GM23338 (cell line): ENCODE measurements at regions not wholly inside any gene's neighbourhood (a gene's known extent, or its start where the extent isn't known, plus 50 kb on each side); places are given as distances from the start of the nearest gene placed in this dataset.

Source experiments
- ATAC-seq: fragments of 200-7000 bp; cut with Tn5 transposase; 3 replicates; pipeline ENCODE4 v1.9.1; 2020
- DNase-seq: peaks from one replicate; pipeline ENCODE4 v3.0.0-alpha.2; 2015; ENCODE audit warnings: low spot score
- H2AFZ ChIP-seq: fragments of 200-600 bp; sonication (generic); 2 replicates; pipeline ENCODE4 v1.8.0; 2016; ENCODE audit warnings: antibody characterized with exemption, mild to moderate bottlenecking, moderate library complexity
- H3F3A ChIP-seq: fragments of 200-600 bp; sonication (generic); replicated peaks from 2 replicates; pipeline ENCODE4 v1.8.0; 2017; ENCODE audit warnings: antibody characterized with exemption, mixed run types, low read depth
- H3K27ac ChIP-seq: fragments of 200-600 bp; sonication (generic); 2 replicates; pipeline ENCODE4 v1.6.1; 2016; ENCODE audit warnings: low read depth
- H3K27me3 ChIP-seq: fragments of 200-600 bp; sonication (generic); 2 replicates; pipeline ENCODE4 v1.8.0; 2016; ENCODE audit warnings: mild to moderate bottlenecking, mixed run types, moderate library complexity; ENCODE audit not compliant: insufficient read depth
- H3K36me3 ChIP-seq: fragments of 200-600 bp; sonication (generic); 2 replicates; pipeline ENCODE4 v1.8.0; 2016; ENCODE audit warnings: mild to moderate bottlenecking; ENCODE audit not compliant: insufficient read depth
- H3K4me1 ChIP-seq: fragments of 200-600 bp; sonication (generic); 2 replicates; pipeline ENCODE4 v1.8.0; 2016; ENCODE audit warnings: mild to moderate bottlenecking, moderate library complexity; ENCODE audit not compliant: insufficient read depth
- H3K4me2 ChIP-seq: fragments of 200-600 bp; sonication (generic); 2 replicates; pipeline ENCODE4 v1.7.1; 2017; ENCODE audit warnings: mixed run types
- H3K4me3 ChIP-seq: fragments of 200-600 bp; sonication (generic); 2 replicates; pipeline ENCODE4 v1.6.1; 2016; ENCODE audit warnings: mixed run types
- H3K79me2 ChIP-seq: fragments of 200-600 bp; sonication (generic); replicated peaks from 2 replicates; pipeline ENCODE4 v1.8.0; 2017; ENCODE audit warnings: mild to moderate bottlenecking; ENCODE audit not compliant: insufficient read depth
- H3K9me2 ChIP-seq: fragments of 200-600 bp; sonication (generic); 2 replicates; pipeline ENCODE4 v1.8.0; 2017; ENCODE audit not compliant: insufficient read depth
- H4K20me1 ChIP-seq: fragments of 200-600 bp; sonication (generic); replicated peaks from 2 replicates; pipeline ENCODE4 v1.8.0; 2017; ENCODE audit warnings: mild to moderate bottlenecking; ENCODE audit not compliant: insufficient read depth
- H3K27ac Mint-ChIP-seq: 2 replicates; pipeline ENCODE4 v1.8.0; 2020; ENCODE audit warnings: inconsistent platforms, mild to moderate bottlenecking, moderate library complexity, mixed read lengths
- H3K27me3 Mint-ChIP-seq: 3 replicates; pipeline ENCODE4 v1.8.0; 2022; ENCODE audit warnings: low read depth, mild to moderate bottlenecking, moderate library complexity, mixed read lengths, inconsistent platforms; ENCODE audit not compliant: insufficient read depth, poor library complexity
- H3K36me3 Mint-ChIP-seq: 3 replicates; pipeline ENCODE4 v1.8.0; 2021; ENCODE audit warnings: low read depth, mild to moderate bottlenecking, inconsistent platforms, moderate library complexity, mixed read lengths
- H3K4me1 Mint-ChIP-seq: 3 replicates; pipeline ENCODE4 v1.8.0; 2020; ENCODE audit warnings: mild to moderate bottlenecking, inconsistent platforms, mixed read lengths
- H3K4me3 Mint-ChIP-seq: 3 replicates; pipeline ENCODE4 v1.8.0; 2021; ENCODE audit warnings: moderate library complexity, mild to moderate bottlenecking, inconsistent platforms, mixed read lengths
- H3K9me3 Mint-ChIP-seq: 3 replicates; pipeline ENCODE4 v1.8.0; 2020; ENCODE audit warnings: moderate library complexity, mild to moderate bottlenecking, inconsistent platforms, mixed read lengths
- CREB1 ChIP-seq: fragments of 250-450 bp; sonication (Bioruptor Pico); IDR thresholded peaks from 2 replicates; pipeline ENCODE4 v1.5.0; 2020; ENCODE audit warnings: low read depth, mild to moderate bottlenecking, moderate library complexity
- EZH2 ChIP-seq: fragments of 200-600 bp; sonication (generic); IDR thresholded peaks from one replicate; pipeline ENCODE4 v1.8.0; 2017; ENCODE audit warnings: antibody characterized with exemption, mild to moderate bottlenecking, low read depth; ENCODE audit not compliant: unreplicated experiment
- EZH2phosphoT487 ChIP-seq: fragments of 200-600 bp; sonication (generic); IDR thresholded peaks from one replicate; pipeline ENCODE4 v1.8.1; 2018; ENCODE audit warnings: antibody characterized with exemption; ENCODE audit not compliant: unreplicated experiment
- JUNB ChIP-seq: IDR thresholded peaks from one replicate; pipeline ENCODE4 v1.6.1; 2016; ENCODE audit warnings: antibody characterized with exemption; ENCODE audit not compliant: unreplicated experiment
- NANOG ChIP-seq: IDR thresholded peaks from 2 replicates; pipeline ENCODE4 v1.6.1; 2016; ENCODE audit warnings: antibody characterized with exemption, borderline replicate concordance
- POLR2AphosphoS5 ChIP-seq: IDR thresholded peaks from 2 replicates; pipeline ENCODE4 v1.6.1; 2016; ENCODE audit warnings: antibody characterized with exemption, low read depth
- STAT1 ChIP-seq: IDR thresholded peaks from one replicate; pipeline ENCODE4 v1.6.1; 2016; ENCODE audit warnings: antibody characterized with exemption; ENCODE audit not compliant: unreplicated experiment
- ZNF114 ChIP-seq: fragments of 250-450 bp; sonication (Bioruptor Pico); IDR thresholded peaks from 2 replicates; pipeline ENCODE4 v1.5.0; 2020; ENCODE audit warnings: mild to moderate bottlenecking, moderate library complexity
- ZNF331 ChIP-seq: fragments of 250-450 bp; sonication (Bioruptor Pico); IDR thresholded peaks from 2 replicates; pipeline ENCODE4 v1.5.0; 2020; ENCODE audit warnings: low read depth, mild to moderate bottlenecking, moderate library complexity
- TF ChIP-seq, protein P1 (sequence below): fragments of 250-450 bp; sonication (Bioruptor Pico); IDR thresholded peaks from 2 replicates; pipeline ENCODE4 v1.5.0; 2020; ENCODE audit warnings: mild to moderate bottlenecking, moderate library complexity
- TF ChIP-seq, protein P2 (sequence below): IDR thresholded peaks from one replicate; pipeline ENCODE4 v1.6.1; 2018; ENCODE audit warnings: antibody characterized with exemption; ENCODE audit not compliant: unreplicated experiment
- TF ChIP-seq, protein P3 (sequence below): IDR thresholded peaks from 2 replicates; pipeline ENCODE4 v1.6.1; 2016; ENCODE audit warnings: antibody characterized with exemption
- TF ChIP-seq, protein P4 (sequence below), 2 experiments: fragments of 200-600 bp in 1 of 2; sonication (generic) in 1 of 2; conservative IDR thresholded peaks; 2 replicates each; pipeline versions ENCODE4 v1.5.1 to v1.6.1; 2016 to 2017; ENCODE audit warnings: antibody characterized with exemption in 2 of 2, low read depth in 2 of 2, mild to moderate bottlenecking in 2 of 2, moderate library complexity in 1 of 2

DNA sequence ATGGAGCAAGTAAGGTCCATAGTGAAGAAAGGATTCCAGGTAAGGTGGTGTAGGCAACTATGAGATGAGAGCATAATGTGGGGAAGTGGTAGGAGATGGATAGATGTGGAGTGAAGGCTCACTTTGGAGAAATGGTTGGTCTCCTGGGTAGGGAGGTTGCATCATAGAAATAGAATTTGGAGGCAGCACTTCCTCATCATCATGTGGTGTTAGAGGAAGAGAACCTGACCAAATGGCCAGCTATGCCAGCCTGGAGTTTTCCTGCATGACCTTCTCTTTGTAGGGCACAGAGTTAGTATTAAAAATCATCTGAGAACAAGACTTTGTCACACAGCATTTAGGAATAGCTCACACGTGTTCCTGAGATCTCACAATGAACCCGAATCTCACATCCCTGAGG, 126.7 kb upstream of the CXCL12 start:
- H3F3A ChIP-seq = no peaks in the 10 kb centered on the region
- Mint-ChIP-seq H3K27ac (no peak overlapping the region), H3K9me3 (no peaks in the 10 kb centered on the region; the same call in 2 of the 3 replicates), H3K27me3 (no peaks in the 10 kb centered on the region), H3K36me3 (peaks cover 2% of the 10 kb centered on the region; the same call in 1 of the 3 replicates), H3K4me1 (no peaks in the 10 kb centered on the region), H3K4me3 (no peak overlapping the region)
- H3K36me3 ChIP-seq = no peaks in the 10 kb centered on the region
- no peaks in the 10 kb centered on the region for H3K4me1 ChIP-seq
- H2AFZ ChIP-seq = no peak overlapping the region
- no peaks in the 10 kb centered on the region for H4K20me1 ChIP-seq
- DNase-seq (no peak), ATAC-seq (no peak)
- TF ChIP-seq, protein P1, sequence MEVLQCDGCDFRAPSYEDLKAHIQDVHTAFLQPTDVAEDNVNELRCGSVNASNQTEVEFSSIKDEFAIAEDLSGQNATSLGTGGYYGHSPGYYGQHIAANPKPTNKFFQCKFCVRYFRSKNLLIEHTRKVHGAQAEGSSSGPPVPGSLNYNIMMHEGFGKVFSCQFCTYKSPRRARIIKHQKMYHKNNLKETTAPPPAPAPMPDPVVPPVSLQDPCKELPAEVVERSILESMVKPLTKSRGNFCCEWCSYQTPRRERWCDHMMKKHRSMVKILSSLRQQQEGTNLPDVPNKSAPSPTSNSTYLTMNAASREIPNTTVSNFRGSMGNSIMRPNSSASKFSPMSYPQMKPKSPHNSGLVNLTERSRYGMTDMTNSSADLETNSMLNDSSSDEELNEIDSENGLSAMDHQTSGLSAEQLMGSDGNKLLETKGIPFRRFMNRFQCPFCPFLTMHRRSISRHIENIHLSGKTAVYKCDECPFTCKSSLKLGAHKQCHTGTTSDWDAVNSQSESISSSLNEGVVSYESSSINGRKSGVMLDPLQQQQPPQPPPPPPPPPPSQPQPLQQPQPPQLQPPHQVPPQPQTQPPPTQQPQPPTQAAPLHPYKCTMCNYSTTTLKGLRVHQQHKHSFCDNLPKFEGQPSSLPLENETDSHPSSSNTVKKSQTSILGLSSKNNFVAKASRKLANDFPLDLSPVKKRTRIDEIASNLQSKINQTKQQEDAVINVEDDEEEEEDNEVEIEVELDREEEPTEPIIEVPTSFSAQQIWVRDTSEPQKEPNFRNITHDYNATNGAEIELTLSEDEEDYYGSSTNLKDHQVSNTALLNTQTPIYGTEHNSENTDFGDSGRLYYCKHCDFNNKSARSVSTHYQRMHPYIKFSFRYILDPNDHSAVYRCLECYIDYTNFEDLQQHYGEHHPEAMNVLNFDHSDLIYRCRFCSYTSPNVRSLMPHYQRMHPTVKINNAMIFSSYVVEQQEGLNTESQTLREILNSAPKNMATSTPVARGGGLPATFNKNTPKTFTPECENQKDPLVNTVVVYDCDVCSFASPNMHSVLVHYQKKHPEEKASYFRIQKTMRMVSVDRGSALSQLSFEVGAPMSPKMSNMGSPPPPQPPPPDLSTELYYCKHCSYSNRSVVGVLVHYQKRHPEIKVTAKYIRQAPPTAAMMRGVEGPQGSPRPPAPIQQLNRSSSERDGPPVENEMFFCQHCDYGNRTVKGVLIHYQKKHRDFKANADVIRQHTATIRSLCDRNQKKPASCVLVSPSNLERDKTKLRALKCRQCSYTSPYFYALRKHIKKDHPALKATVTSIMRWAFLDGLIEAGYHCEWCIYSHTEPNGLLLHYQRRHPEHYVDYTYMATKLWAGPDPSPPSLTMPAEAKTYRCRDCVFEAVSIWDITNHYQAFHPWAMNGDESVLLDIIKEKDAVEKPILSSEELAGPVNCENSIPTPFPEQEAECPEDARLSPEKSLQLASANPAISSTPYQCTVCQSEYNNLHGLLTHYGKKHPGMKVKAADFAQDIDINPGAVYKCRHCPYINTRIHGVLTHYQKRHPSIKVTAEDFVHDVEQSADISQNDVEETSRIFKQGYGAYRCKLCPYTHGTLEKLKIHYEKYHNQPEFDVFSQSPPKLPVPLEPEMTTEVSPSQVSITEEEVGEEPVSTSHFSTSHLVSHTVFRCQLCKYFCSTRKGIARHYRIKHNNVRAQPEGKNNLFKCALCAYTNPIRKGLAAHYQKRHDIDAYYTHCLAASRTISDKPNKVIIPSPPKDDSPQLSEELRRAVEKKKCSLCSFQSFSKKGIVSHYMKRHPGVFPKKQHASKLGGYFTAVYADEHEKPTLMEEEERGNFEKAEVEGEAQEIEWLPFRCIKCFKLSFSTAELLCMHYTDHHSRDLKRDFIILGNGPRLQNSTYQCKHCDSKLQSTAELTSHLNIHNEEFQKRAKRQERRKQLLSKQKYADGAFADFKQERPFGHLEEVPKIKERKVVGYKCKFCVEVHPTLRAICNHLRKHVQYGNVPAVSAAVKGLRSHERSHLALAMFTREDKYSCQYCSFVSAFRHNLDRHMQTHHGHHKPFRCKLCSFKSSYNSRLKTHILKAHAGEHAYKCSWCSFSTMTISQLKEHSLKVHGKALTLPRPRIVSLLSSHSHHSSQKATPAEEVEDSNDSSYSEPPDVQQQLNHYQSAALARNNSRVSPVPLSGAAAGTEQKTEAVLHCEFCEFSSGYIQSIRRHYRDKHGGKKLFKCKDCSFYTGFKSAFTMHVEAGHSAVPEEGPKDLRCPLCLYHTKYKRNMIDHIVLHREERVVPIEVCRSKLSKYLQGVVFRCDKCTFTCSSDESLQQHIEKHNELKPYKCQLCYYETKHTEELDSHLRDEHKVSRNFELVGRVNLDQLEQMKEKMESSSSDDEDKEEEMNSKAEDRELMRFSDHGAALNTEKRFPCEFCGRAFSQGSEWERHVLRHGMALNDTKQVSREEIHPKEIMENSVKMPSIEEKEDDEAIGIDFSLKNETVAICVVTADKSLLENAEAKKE (CRISPR knock-in tag) = no peak
- no peak for TF ChIP-seq ZNF114 (CRISPR knock-in tag)
- no peak for TF ChIP-seq EZH2phosphoT487
- no peak for TF ChIP-seq EZH2
- no peak for TF ChIP-seq CREB1
- no peak for TF ChIP-seq STAT1
- TF ChIP-seq, protein P2, sequence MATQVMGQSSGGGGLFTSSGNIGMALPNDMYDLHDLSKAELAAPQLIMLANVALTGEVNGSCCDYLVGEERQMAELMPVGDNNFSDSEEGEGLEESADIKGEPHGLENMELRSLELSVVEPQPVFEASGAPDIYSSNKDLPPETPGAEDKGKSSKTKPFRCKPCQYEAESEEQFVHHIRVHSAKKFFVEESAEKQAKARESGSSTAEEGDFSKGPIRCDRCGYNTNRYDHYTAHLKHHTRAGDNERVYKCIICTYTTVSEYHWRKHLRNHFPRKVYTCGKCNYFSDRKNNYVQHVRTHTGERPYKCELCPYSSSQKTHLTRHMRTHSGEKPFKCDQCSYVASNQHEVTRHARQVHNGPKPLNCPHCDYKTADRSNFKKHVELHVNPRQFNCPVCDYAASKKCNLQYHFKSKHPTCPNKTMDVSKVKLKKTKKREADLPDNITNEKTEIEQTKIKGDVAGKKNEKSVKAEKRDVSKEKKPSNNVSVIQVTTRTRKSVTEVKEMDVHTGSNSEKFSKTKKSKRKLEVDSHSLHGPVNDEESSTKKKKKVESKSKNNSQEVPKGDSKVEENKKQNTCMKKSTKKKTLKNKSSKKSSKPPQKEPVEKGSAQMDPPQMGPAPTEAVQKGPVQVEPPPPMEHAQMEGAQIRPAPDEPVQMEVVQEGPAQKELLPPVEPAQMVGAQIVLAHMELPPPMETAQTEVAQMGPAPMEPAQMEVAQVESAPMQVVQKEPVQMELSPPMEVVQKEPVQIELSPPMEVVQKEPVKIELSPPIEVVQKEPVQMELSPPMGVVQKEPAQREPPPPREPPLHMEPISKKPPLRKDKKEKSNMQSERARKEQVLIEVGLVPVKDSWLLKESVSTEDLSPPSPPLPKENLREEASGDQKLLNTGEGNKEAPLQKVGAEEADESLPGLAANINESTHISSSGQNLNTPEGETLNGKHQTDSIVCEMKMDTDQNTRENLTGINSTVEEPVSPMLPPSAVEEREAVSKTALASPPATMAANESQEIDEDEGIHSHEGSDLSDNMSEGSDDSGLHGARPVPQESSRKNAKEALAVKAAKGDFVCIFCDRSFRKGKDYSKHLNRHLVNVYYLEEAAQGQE = no peak
- TF ChIP-seq, protein P3, sequence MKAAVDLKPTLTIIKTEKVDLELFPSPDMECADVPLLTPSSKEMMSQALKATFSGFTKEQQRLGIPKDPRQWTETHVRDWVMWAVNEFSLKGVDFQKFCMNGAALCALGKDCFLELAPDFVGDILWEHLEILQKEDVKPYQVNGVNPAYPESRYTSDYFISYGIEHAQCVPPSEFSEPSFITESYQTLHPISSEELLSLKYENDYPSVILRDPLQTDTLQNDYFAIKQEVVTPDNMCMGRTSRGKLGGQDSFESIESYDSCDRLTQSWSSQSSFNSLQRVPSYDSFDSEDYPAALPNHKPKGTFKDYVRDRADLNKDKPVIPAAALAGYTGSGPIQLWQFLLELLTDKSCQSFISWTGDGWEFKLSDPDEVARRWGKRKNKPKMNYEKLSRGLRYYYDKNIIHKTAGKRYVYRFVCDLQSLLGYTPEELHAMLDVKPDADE = no peak
- TF ChIP-seq POLR2AphosphoS5 = no peak
- no peak for TF ChIP-seq NANOG
- no peak for TF ChIP-seq JUNB
- no peak for TF ChIP-seq ZNF331 (CRISPR knock-in tag)
- TF ChIP-seq, protein P4, sequence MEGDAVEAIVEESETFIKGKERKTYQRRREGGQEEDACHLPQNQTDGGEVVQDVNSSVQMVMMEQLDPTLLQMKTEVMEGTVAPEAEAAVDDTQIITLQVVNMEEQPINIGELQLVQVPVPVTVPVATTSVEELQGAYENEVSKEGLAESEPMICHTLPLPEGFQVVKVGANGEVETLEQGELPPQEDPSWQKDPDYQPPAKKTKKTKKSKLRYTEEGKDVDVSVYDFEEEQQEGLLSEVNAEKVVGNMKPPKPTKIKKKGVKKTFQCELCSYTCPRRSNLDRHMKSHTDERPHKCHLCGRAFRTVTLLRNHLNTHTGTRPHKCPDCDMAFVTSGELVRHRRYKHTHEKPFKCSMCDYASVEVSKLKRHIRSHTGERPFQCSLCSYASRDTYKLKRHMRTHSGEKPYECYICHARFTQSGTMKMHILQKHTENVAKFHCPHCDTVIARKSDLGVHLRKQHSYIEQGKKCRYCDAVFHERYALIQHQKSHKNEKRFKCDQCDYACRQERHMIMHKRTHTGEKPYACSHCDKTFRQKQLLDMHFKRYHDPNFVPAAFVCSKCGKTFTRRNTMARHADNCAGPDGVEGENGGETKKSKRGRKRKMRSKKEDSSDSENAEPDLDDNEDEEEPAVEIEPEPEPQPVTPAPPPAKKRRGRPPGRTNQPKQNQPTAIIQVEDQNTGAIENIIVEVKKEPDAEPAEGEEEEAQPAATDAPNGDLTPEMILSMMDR (conservative IDR thresholded peaks at IDR 0.05; ENCODE audit: low read depth in 2 of 2) = no peak
- H3K27me3 ChIP-seq = no peaks in the 10 kb centered on the region
- no peak overlapping the region for H3K4me2 ChIP-seq
- H3K4me3 ChIP-seq = no peak overlapping the region
- no peak overlapping the region for H3K27ac ChIP-seq
- H3K79me2 ChIP-seq = no peaks in the 10 kb centered on the region
- 0 out of 2 replicates have a peak, but pooled peaks cover 3% of the 10 kb centered on the region for H3K9me2 ChIP-seq
